ENCODE measurements at regions not wholly inside any gene's neighbourhood (a gene's known extent, or its start where the extent isn't known, plus 50 kb on each side); places are given as distances from the start of the nearest gene placed in this dataset.

DNA sequence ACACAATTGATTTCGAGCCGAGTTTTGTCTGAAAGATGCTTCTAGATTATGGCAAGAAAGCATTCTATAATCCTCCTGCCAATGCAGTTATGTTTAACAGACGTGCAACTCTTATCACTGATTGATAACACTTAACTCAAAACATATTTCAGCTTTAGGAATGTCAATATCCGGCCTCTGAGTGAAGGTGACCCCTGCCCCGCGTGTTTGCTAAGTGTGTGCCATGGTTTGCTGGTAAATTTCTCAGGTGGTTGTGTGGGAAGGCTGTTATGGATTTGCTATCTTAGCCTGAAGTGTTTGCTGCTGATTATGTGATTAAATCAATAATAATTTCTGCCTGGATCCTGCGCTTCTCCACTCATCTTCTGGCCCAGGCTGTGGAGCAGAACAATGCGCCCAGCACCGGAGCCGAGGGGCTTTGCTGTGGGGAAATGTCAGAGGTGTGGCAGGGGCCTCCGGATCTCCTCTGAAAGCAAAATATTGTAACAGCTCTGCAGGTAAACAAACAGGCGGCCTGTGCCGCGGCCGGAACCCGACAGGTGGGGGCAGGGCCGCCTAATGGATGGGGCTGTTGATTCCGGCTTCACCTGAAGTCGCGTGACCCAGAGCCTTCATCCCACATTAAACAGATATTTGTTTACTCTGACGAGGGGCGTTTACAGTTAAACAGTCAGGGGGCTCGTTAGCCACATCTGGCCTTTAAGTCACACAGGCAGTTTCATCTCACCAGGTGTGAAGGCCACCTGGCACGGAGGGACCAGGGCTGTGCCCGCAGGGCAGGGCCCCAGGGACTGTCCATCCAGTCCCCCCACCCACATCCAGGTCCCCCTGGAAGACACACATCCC is 210.7 kb upstream of the SALL3 start:
- no peak overlapping the region for H3K27ac ChIP-seq (ENCODE audit: low read depth, low read length)
- H3K79me2 ChIP-seq (ENCODE audit: control insufficient read depth, low read length) = no peaks in the 10 kb centered on the region
- no peaks in the 10 kb centered on the region for H4K20me1 ChIP-seq (ENCODE audit: control insufficient read depth, insufficient read depth, low read depth, low read length)
- no peak overlapping the region for H3K4me3 ChIP-seq (ENCODE audit: low read length)
- no peak overlapping the region for H3K4me2 ChIP-seq (ENCODE audit: low read length)
- TF ChIP-seq, protein P1, sequence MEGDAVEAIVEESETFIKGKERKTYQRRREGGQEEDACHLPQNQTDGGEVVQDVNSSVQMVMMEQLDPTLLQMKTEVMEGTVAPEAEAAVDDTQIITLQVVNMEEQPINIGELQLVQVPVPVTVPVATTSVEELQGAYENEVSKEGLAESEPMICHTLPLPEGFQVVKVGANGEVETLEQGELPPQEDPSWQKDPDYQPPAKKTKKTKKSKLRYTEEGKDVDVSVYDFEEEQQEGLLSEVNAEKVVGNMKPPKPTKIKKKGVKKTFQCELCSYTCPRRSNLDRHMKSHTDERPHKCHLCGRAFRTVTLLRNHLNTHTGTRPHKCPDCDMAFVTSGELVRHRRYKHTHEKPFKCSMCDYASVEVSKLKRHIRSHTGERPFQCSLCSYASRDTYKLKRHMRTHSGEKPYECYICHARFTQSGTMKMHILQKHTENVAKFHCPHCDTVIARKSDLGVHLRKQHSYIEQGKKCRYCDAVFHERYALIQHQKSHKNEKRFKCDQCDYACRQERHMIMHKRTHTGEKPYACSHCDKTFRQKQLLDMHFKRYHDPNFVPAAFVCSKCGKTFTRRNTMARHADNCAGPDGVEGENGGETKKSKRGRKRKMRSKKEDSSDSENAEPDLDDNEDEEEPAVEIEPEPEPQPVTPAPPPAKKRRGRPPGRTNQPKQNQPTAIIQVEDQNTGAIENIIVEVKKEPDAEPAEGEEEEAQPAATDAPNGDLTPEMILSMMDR (IDR thresholded peaks at IDR 0.05; ENCODE audit: low read depth, low read length, poor library complexity, severe bottlenecking) = no peak
- TF ChIP-seq EZH2phosphoT487 (IDR thresholded peaks at IDR 0.05; ENCODE audit: borderline replicate concordance, low read length) = no peak
- no peaks in the 10 kb centered on the region for H3K4me1 ChIP-seq (ENCODE audit: control insufficient read depth, low read length)
- no peaks in the 10 kb centered on the region for H3K36me3 ChIP-seq (ENCODE audit: control insufficient read depth, low read length)
- no peaks in the 10 kb centered on the region for H3K9me2 ChIP-seq (replicated peaks; ENCODE audit: control insufficient read depth, low read length)
- no peaks in the 10 kb centered on the region for H3K27me3 ChIP-seq (ENCODE audit: control insufficient read depth, low read length)
- no peaks in the 10 kb centered on the region for H3F3A ChIP-seq (ENCODE audit: control insufficient read depth, insufficient read depth)
- H3K9me3 ChIP-seq (ENCODE audit: control insufficient read depth, insufficient read depth, low read length) = no peaks in the 10 kb centered on the region

DNA sequence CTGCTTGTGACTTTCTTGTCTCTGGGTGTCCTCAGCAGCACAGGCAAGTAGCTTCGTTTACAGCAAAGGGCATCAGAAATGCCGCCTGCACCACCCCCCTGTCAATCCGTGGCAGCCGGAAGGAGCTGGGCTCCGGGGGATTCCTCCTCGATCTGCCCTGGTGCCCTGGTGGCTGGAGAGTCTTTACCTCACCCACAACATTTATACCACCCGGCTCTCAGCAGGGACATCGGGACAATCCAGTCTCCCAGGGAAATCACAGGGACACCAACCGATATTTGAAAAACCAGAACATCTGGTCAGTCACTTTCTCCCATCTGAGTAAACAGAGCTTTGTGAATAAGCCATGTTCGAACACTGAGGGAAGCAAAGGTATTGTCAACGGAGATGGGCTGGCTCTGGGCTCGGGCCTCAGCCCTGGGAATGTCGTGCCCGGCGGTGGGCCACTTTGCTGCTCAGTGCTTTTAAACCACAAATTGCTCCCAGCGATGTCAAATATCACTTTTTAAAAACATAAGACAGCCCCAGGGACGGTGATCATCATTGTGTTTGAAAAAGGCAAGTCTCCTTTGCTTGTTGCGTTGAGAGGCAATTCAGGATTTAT is 210.0 kb upstream of the SALL3 start:
- H3K27ac ChIP-seq (ENCODE audit: low read depth, low read length) = no peak overlapping the region
- H3K36me3 ChIP-seq (ENCODE audit: control insufficient read depth, low read length) = no peaks in the 10 kb centered on the region
- H3F3A ChIP-seq (ENCODE audit: control insufficient read depth, insufficient read depth) = no peaks in the 10 kb centered on the region
- no peaks in the 10 kb centered on the region for H3K9me2 ChIP-seq (replicated peaks; ENCODE audit: control insufficient read depth, low read length)
- H3K4me1 ChIP-seq (ENCODE audit: control insufficient read depth, low read length) = no peaks in the 10 kb centered on the region
- TF ChIP-seq, protein P1 (IDR thresholded peaks at IDR 0.05; ENCODE audit: low read depth, low read length, poor library complexity, severe bottlenecking) = no peak
- no peak for TF ChIP-seq EZH2phosphoT487 (IDR thresholded peaks at IDR 0.05; ENCODE audit: borderline replicate concordance, low read length)
- H4K20me1 ChIP-seq (ENCODE audit: control insufficient read depth, insufficient read depth, low read depth, low read length) = no peaks in the 10 kb centered on the region
- H3K4me2 ChIP-seq (ENCODE audit: low read length) = no peak overlapping the region
- H3K79me2 ChIP-seq (ENCODE audit: control insufficient read depth, low read length) = no peaks in the 10 kb centered on the region
- H3K27me3 ChIP-seq (ENCODE audit: control insufficient read depth, low read length) = no peaks in the 10 kb centered on the region
- no peaks in the 10 kb centered on the region for H3K9me3 ChIP-seq (ENCODE audit: control insufficient read depth, insufficient read depth, low read length)
- no peak overlapping the region for H3K4me3 ChIP-seq (ENCODE audit: low read length)

DNA sequence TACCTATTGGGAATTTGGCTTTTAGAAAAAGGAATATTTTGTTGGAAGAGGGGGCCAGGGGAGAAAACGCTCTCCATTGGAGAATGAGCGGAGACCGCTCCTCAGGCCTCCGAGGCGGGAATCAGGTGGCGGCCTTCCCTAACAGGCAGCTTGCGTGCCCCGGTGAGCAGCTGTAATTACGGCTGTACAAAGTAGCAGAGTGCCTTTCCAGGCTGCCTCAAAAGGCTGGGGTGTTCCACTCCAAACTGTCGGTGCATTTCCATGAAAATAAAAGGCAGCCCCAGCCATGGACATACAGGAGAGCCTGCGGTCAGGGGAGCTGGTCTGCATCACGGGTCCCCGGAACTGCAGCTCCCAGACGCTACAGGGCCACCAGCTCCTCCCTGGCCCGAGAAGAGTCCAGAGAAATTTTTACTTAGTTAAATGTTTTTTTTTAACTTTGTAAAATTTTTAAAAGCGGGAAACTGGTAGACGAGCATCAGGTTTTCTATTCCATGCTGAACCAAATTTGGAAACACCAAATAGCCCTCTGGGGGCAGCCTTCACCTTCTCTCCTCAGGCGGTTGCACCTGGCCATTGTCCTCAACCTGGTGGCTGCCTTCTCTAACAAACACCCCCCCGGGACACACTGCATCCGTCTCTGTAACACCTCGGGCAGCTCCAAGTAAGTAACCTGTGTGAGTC is 209.3 kb upstream of the SALL3 start:
- no peak overlapping the region for H3K4me3 ChIP-seq (ENCODE audit: low read length)
- TF ChIP-seq, protein P1 (IDR thresholded peaks at IDR 0.05; ENCODE audit: low read depth, low read length, poor library complexity, severe bottlenecking) = no peak
- TF ChIP-seq EZH2phosphoT487 (IDR thresholded peaks at IDR 0.05; ENCODE audit: borderline replicate concordance, low read length) = no peak
- H3K27ac ChIP-seq (ENCODE audit: low read depth, low read length) = no peak overlapping the region
- H3K9me3 ChIP-seq (ENCODE audit: control insufficient read depth, insufficient read depth, low read length) = no peaks in the 10 kb centered on the region
- no peaks in the 10 kb centered on the region for H3K79me2 ChIP-seq (ENCODE audit: control insufficient read depth, low read length)
- H3K4me2 ChIP-seq (ENCODE audit: low read length) = no peak overlapping the region
- H3K27me3 ChIP-seq (ENCODE audit: control insufficient read depth, low read length) = no peaks in the 10 kb centered on the region
- H3F3A ChIP-seq (ENCODE audit: control insufficient read depth, insufficient read depth) = no peaks in the 10 kb centered on the region
- no peaks in the 10 kb centered on the region for H3K36me3 ChIP-seq (ENCODE audit: control insufficient read depth, low read length)
- H3K4me1 ChIP-seq (ENCODE audit: control insufficient read depth, low read length) = no peaks in the 10 kb centered on the region
- no peaks in the 10 kb centered on the region for H3K9me2 ChIP-seq (replicated peaks; ENCODE audit: control insufficient read depth, low read length)
- no peaks in the 10 kb centered on the region for H4K20me1 ChIP-seq (ENCODE audit: control insufficient read depth, insufficient read depth, low read depth, low read length)
